GM20431 (cell line): ENCODE measurements at regions not wholly inside any gene's neighbourhood (a gene's known extent, or its start where the extent isn't known, plus 50 kb on each side); places are given as distances from the start of the nearest gene placed in this dataset.

Experiments used
- in situ Hi-C: fragments of 300-500 bp; cut with MseI, MboI; formaldehyde crosslinking; loops from one replicate; pipeline ENCODE4 v1.15.0; 2020; ENCODE audit warnings: low sequenced_read_pairs; ENCODE audit not compliant: unreplicated experiment

DNA sequence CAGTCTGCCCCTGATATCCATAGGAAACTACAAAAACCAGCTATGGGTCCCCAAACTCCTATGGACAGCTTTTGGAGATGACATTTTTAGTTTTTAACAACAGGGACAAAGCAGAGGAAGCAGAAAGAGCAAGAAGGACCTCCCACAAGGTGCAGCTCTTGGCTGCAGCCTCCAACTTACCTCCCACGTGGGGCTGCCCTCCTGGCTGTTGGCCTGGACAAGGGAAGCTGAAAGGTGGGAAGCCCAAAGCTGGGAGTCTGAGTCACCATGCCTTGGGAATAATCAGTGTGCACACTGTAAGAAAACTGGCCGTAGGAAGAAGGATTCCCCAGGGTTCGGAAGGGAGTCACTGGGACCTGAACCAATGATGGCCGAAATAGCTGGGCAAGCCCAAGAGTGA lies 51.8 kb upstream of the PAX1 start:
- in situ Hi-C loops: no loop called here

GRCh38 chr20:21643417-21643816 lies 62.0 kb upstream of the PAX1 start:
- in situ Hi-C loops: no loop called here

GRCh38 chr20:21640556-21640955 lies 64.9 kb upstream of the PAX1 start:
- in situ Hi-C loops: no loop called here

DNA sequence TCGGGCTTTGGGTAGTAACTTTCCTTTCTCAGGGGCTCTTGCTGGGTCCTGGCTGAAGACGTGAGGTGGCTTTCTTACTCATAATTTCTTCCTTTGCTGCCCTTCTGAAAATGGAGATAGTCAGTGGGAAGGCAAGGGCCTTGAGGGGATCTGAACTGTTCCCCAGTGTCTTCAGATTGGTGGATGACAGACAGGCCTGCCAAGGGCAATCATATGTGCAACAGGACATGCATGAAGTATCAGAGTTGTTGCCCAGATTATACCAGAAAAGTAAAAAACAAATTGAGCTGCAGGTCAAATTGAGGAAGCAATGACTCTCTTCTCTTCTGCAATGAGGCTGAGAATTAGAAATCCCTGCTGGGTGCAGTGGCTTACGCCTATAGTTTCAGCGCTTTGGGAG lies 71.6 kb upstream of the PAX1 start:
- in situ Hi-C loops: no loop called here

GRCh38 chr20:21632735-21633053 lies 72.8 kb upstream of the PAX1 start:
- in situ Hi-C loops: no loop called here

GRCh38 chr20:21632031-21632734 lies 73.3 kb upstream of the PAX1 start:
- in situ Hi-C loops: no loop called here

DNA sequence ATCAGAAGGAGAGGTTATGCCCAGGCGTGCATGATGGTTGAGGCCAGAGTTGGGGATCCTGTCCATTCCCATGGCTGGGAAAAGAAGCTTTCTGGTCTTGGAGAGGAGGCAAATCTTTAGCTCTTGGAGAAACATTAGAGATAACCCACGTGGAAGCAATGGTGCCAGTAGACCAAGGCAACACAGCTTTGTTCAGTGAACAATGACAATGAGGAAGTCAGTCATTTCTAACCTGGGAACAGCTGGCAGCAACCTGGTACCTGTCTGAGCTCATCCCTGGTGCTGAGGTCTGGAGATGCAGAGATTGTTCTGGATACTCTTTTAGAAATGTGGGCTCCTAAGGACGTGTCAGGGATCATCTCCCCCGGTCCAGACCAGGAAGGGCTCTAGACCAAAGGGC lies 76.7 kb upstream of the PAX1 start:
- in situ Hi-C loops: no loop called here

GRCh38 chr20:21623781-21624094 lies 81.7 kb upstream of the PAX1 start:
- in situ Hi-C loops: no loop called here

DNA sequence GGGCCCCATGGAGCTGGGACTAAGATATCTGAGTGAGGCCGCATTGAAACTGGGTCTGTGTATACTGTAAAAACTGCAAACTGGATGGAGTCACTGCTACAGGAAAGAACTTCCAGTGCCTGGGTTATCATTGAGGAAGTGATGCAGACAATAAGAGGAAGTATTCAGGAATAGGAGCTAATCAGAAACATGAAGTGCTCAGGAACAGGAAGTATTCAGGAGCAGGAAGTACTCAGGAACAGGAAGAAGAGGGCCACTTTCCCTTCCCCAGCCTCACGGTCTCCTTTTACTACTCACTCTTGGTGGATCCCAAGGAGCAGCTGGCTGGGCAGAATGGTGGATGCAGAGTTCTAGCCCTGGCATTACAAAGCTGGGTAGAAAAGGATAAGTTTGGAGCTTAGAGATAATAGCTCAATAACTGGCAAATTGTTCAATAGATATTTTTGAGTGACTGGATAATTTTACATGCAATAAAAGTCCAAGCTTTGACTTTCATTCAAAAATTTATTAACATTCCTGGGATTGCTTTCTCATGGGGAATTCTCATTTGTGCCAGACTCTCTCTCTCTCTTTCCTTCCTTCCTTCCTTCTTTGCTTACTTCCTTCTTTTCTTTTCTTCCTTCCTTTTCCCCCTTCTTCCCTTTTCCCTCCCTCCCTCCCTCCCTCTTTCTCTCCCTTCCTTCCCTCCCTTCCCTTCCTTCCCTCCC lies 82.2 kb upstream of the PAX1 start:
- in situ Hi-C loops: no loop called here

- in situ Hi-C loops: no loop called here
Observed at GRCh38 chr20:21622097-21622857, 83.2 kb upstream of the PAX1 start.

DNA sequence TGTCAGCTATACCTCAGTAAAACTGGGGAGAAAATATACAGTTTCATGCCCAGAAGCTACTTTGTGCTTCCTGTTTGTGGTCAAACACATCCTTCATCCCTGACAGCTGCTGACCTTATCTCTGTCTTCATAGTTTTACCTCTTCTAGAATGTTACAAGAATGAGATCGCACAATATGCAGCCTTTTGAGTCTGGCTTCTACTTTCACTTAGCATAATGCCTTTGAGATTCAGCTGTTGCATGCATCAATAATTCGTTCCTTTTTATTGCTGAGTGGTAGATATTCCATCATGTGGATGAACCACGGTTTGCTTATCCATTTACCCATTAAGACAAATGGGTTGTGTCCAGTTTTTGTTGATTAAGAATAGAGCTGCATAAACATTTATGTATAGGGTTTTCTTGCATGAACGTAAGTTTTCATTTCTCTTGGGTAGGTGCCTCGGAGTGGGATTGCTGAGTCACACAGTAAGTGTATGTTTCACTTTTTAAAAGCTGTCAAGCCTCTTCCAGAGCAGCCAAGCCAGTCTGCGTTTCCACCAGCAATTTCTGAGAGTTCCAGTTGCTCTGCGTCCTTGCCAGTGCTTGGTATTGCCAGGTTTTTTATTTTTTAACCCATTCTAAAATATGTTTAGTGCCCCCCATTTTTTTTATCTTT lies 86.6 kb upstream of the PAX1 start:
- in situ Hi-C loops: no loop called here

GRCh38 chr20:21615617-21616080 lies 89.8 kb upstream of the PAX1 start:
- in situ Hi-C loops: no loop called here

DNA sequence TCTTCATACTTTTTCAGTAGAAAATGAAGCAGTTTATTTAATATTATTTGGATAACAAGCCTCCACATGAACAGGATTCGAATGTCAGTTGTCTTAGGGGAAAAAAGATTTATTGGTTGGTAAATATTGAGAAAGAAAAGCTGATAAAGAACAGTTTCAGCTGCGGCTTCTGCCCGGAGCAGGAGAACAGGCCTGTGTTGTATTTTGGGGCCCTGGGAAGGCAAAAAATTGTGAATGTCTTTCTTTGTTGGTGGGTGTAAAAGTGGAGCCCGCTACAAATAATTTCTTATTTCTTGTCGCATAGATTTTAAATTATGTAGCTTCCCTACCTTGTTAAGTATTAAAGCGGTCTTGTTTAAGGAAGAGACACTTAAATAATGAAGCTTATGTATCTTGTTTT lies 90.5 kb upstream of the PAX1 start:
- in situ Hi-C loops: no loop called here

GRCh38 chr20:21613512-21613911 lies 92.0 kb upstream of the PAX1 start:
- in situ Hi-C loops: no loop called here

- in situ Hi-C loops: no loop called here
Observed at GRCh38 chr20:21609981-21610380, 95.5 kb upstream of the PAX1 start.

- in situ Hi-C loops: no loop called here
Observed at GRCh38 chr20:21609221-21609620, 95.4 kb upstream of the NKX2-2 start.

DNA sequence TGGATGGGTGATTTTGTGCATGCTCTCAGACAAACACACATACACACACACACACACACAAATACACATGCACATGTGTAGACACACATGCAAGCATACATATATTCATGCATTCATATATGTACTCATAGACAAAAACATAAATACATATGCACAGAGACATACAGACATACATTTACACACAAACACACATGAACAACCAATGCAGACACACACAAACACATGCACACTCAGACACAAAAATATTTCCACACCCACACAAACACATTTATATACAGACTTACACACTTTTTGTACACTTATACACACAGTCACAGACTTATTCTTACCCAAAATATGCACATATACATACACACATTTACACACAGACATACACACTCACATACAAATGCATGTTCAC lies 94.9 kb upstream of the NKX2-2 start:
- in situ Hi-C loops: no loop called here

- in situ Hi-C loops: no loop called here
Observed at GRCh38 chr20:21607971-21608725, 94.3 kb upstream of the NKX2-2 start.

- in situ Hi-C loops: no loop called here
Observed at GRCh38 chr20:21601799-21602198, 87.9 kb upstream of the NKX2-2 start.

- in situ Hi-C loops: no loop called here
Observed at GRCh38 chr20:21586682-21587081, 72.8 kb upstream of the NKX2-2 start.
